ENCODE measurements at regions not wholly inside any gene's neighbourhood (a gene's known extent, or its start where the extent isn't known, plus 50 kb on each side); places are given as distances from the start of the nearest gene placed in this dataset.

DNA sequence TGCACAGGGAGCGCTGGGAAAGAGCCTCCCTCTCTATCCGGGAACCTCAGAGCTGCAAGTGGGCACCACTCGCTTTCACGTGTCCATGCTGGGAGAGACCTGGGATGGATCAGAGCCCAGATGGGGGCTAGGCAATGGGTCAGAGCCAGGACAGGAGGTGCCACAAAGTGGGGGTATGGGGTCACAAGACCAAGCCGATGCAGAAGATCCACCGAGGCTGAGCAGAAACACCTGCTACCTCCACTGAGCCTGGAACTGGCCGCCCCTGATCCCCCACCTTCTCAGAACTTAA, 180.9 kb upstream of the SFSWAP start:
- no peak overlapping the region for H3K4me3 ChIP-seq (replicated peaks; ENCODE audit: low read depth, low read length)
- TF ChIP-seq, protein P1, sequence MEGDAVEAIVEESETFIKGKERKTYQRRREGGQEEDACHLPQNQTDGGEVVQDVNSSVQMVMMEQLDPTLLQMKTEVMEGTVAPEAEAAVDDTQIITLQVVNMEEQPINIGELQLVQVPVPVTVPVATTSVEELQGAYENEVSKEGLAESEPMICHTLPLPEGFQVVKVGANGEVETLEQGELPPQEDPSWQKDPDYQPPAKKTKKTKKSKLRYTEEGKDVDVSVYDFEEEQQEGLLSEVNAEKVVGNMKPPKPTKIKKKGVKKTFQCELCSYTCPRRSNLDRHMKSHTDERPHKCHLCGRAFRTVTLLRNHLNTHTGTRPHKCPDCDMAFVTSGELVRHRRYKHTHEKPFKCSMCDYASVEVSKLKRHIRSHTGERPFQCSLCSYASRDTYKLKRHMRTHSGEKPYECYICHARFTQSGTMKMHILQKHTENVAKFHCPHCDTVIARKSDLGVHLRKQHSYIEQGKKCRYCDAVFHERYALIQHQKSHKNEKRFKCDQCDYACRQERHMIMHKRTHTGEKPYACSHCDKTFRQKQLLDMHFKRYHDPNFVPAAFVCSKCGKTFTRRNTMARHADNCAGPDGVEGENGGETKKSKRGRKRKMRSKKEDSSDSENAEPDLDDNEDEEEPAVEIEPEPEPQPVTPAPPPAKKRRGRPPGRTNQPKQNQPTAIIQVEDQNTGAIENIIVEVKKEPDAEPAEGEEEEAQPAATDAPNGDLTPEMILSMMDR (IDR thresholded peaks at IDR 0.05; ENCODE audit: low read depth, low read length, missing control alignments), result no peak
- DNase-seq (ENCODE audit: extremely low read depth, low read depth), result no peak

DNA sequence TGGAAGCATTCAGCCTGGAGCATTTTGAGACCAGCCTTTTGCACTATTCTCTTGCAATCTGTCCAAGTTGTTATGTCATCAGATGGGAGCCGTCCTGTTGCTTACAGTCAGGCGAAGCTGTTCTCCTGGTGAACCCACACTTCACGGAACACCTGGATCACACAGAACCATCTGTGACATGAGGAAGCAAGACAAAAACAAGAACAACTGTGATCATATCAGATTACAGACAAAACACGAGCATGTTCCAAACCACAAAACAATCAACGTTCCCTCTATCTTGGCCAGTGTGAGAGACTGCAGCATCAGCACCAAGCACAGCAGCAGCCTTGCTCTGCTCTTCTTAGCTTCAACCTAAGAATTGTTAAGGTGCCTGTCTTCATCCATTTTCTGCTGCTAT, 180.5 kb upstream of the SFSWAP start:
- DNase-seq (ENCODE audit: extremely low read depth, low read depth), result no peak
- TF ChIP-seq, protein P1 (IDR thresholded peaks at IDR 0.05; ENCODE audit: low read depth, low read length, missing control alignments), result no peak
- H3K4me3 ChIP-seq (replicated peaks; ENCODE audit: low read depth, low read length), result no peak overlapping the region

DNA sequence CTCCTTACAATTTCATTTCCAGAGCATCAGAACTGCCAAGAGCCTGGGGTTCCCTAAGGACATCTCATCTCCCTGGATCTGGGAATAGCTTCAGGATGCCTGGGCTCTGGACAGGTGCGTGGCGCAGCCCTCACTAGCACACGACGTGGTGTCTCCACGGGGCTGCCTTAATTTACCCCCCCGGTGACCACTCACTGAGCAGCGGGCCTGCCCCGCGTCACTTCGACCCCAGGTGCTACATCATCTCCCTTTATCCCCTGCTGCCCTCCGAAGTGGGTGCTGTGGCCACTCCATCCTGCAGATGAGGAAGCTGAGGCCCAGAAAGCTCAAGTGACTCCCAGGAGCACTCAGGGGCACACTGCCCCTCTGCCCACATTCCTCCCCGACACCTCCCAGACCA, 177.8 kb upstream of the SFSWAP start:
- no peak for DNase-seq (ENCODE audit: extremely low read depth, low read depth)
- H3K4me3 ChIP-seq (replicated peaks; ENCODE audit: low read depth, low read length), result no peak overlapping the region
- TF ChIP-seq, protein P1 (IDR thresholded peaks at IDR 0.05; ENCODE audit: low read depth, low read length, missing control alignments), result no peak

DNA sequence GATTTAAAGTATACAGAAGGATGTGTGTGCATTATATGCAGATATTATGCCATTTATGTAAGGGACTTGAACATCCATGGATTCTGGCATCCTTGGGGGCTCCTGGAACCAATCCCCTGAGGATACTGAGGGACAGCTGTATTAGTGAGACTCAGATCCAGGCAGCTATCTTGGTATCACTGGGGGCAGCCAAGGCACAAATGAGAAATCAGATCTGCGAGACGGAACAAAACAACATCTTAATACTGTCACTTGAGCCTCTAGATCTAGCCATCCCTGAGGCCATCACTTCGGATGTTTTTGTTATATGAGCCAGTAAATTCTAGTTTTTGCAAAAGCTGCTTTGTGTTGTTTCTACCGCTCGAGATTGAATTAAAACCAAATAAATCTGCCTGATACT, 175.1 kb upstream of the SFSWAP start:
- TF ChIP-seq, protein P1 (IDR thresholded peaks at IDR 0.05; ENCODE audit: low read depth, low read length, missing control alignments), result no peak
- no peak for DNase-seq (ENCODE audit: extremely low read depth, low read depth)
- no peak overlapping the region for H3K4me3 ChIP-seq (replicated peaks; ENCODE audit: low read depth, low read length)

DNA sequence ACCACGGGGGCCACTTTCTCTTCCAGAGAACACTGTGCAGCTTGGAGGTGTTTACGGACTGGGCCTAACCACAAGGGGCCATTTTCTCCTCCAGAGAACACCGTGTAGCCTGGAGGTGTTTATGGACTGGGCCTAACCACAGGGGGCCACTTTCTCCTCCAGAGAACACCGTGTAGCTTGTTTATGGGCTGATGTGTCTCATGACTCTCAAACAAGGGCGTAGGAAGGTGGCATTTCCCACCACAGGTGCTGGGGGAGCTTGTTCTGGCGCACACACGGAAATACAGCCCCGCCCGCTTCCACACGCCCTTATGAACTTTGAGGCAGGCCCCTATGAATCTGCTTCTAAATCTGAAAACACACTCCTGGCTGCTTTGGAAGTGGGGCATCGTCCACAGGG, 174.6 kb upstream of the SFSWAP start:
- H3K4me3 ChIP-seq (replicated peaks; ENCODE audit: low read depth, low read length), result no peak overlapping the region
- TF ChIP-seq, protein P1 (IDR thresholded peaks at IDR 0.05; ENCODE audit: low read depth, low read length, missing control alignments), result no peak
- DNase-seq (ENCODE audit: extremely low read depth, low read depth), result no peak

DNA sequence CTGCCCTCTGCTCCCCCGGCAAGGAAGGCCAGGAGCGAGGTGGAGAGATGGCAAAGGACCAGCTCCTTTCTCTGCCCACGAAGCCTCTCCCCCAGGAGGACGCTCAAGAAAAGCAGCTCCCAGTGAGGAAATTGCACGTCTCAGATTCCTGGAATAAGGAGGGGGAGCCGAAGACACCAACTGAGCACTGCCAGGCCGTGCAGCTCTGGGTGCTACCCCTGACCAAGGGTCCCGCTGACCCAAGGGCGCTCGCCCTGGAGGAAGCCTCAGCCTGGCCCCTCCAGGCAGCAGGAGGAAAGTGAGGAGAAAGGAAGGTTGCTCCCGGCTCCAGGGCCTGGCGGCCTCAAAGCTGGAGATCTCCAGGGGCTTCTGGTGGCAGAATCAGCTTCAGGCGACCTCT, 174.1 kb upstream of the SFSWAP start:
- TF ChIP-seq, protein P1 (IDR thresholded peaks at IDR 0.05; ENCODE audit: low read depth, low read length, missing control alignments), result no peak
- DNase-seq (ENCODE audit: extremely low read depth, low read depth), result no peak
- no peak overlapping the region for H3K4me3 ChIP-seq (replicated peaks; ENCODE audit: low read depth, low read length)

DNA sequence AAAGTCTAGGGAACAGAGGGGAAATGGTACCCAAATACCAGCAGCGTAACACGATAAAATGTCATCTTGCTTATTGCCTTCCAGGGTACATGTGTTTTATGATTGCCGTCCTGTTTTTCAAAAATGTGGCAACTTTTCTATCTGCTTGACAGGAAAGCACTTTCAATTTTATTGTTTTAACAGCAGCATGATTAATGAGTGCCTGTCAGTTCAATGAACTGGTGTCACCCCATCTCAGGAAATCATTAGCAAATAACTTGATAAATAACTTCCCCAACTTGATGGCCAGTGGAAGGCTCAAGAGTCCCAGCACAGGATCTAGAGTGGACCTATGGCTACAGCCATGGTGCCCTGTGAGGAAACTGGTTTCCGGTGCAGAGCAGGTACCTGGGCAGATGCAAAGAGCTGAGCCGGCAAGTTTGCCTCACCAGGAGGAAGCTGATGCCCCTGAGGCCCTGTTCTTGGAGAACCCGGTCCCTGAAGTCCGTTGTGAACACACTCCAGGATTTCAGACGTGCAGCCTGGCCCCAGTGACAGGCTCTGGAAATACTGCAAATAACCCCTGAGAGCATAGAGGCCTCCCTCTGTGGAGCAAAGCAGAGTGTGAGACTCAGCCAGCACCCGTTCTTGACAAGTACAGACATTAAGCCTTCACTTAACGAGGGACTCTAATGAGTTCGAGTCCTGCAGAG, 173.5 kb upstream of the SFSWAP start:
- TF ChIP-seq, protein P1 (IDR thresholded peaks at IDR 0.05; ENCODE audit: low read depth, low read length, missing control alignments), result no peak
- no peak for DNase-seq (ENCODE audit: extremely low read depth, low read depth)
- no peak overlapping the region for H3K4me3 ChIP-seq (replicated peaks; ENCODE audit: low read depth, low read length)

All from HFF-Myc (cell line).